ENCODE measurements at regions not wholly inside any gene's neighbourhood (a gene's known extent, or its start where the extent isn't known, plus 50 kb on each side); places are given as distances from the start of the nearest gene placed in this dataset.

- no peak overlapping the region for H2AFZ ChIP-seq (ENCODE audit: low read length)
- no peak overlapping the region for H3K27ac Mint-ChIP-seq
- no peak for DNase-seq
- no peak overlapping the region for H3K4me2 ChIP-seq (ENCODE audit: insufficient read depth, insufficient read length, low read length)
- no peak overlapping the region for H2AK5ac ChIP-seq (ENCODE audit: insufficient read length, low read length)
- H2BK5ac ChIP-seq (ENCODE audit: insufficient read length, low read length): no peak overlapping the region
- H3T11ph ChIP-seq (ENCODE audit: low read length): no peak overlapping the region
- no peak overlapping the region for H2BK120ac ChIP-seq (ENCODE audit: low read depth, low read length, poor library complexity, severe bottlenecking)
- TF ChIP-seq CTCF (conservative IDR thresholded peaks at IDR 0.05): no peak
- H3K23me2 ChIP-seq (ENCODE audit: insufficient read length, low read depth, low read length, poor library complexity, severe bottlenecking): no peaks in the 10 kb centered on the region
- no peak overlapping the region for H4K8ac ChIP-seq (replicated peaks; ENCODE audit: insufficient read length, low read depth, low read length)
- no CpG with 5 or more reads among the region's 8 CpGs for WGBS (ENCODE audit: extremely low coverage, insufficient read length, low lambda C conversion rate)
- no peaks in the 10 kb centered on the region for H4K20me1 ChIP-seq (ENCODE audit: control insufficient read depth, insufficient read depth, insufficient read length)
- peaks cover 0 to 3% (median 0%) of the 10 kb centered on the region in 3 experiments; a peak in 1 of 7 replicates for H3K36me3 Mint-ChIP-seq (ENCODE audit: insufficient read depth in 1 of 3, low read depth in 3 of 3)
- no peaks in the 10 kb centered on the region for H3K4me1 ChIP-seq (ENCODE audit: insufficient read depth, low read length)
- H3K4me3 Mint-ChIP-seq: no peak overlapping the region
- no peaks in the 10 kb centered on the region for H3K79me1 ChIP-seq (ENCODE audit: insufficient read depth, low read depth, low read length, poor library complexity, severe bottlenecking)
- H3K9ac ChIP-seq (ENCODE audit: extremely low read depth, insufficient read length, low read length): no peak overlapping the region
- H4K91ac ChIP-seq (ENCODE audit: insufficient read length, low read depth, low read length): no peak overlapping the region
- no peaks in the 10 kb centered on the region for H3K9me3 ChIP-seq (ENCODE audit: control insufficient read depth, low read depth, low read length)
- H3K56ac ChIP-seq (ENCODE audit: insufficient read length, low read depth, low read length): no peak overlapping the region
- no peak overlapping the region for H3K4ac ChIP-seq (ENCODE audit: low read depth, low read length)
- H3K23ac ChIP-seq (ENCODE audit: insufficient read length, low read depth, low read length): no peak overlapping the region
- H3K27me3 Mint-ChIP-seq (ENCODE audit: low read depth): no peaks in the 10 kb centered on the region
- H2BK12ac ChIP-seq (ENCODE audit: insufficient read length, low read depth, low read length): no peak overlapping the region
- peaks cover 4% of the 10 kb centered on the region in 2 experiments; a peak in 2 of 5 replicates for H3K9me3 Mint-ChIP-seq
- no peak overlapping the region for H2BK20ac ChIP-seq (ENCODE audit: low read depth, low read length, poor library complexity, severe bottlenecking)
- H3K14ac ChIP-seq (ENCODE audit: insufficient read depth, low read length): no peak overlapping the region
- H4K5ac ChIP-seq (ENCODE audit: insufficient read length, low read depth, low read length): no peak overlapping the region
- no peak overlapping the region for H3K18ac ChIP-seq (ENCODE audit: insufficient read length, low read depth, low read length)
- H3K4me1 Mint-ChIP-seq: peaks cover 0 to 2% of the 10 kb centered on the region in 2 experiments; a peak in 1 of 4 replicates
- H2BK15ac ChIP-seq (ENCODE audit: low read depth, low read length): no peak overlapping the region
- H3K27me3 ChIP-seq (ENCODE audit: insufficient read depth, low read length): no peaks in the 10 kb centered on the region
- H3K27ac ChIP-seq (ENCODE audit: insufficient read length, low read depth, low read length): no peak overlapping the region
- H3K79me2 ChIP-seq (ENCODE audit: insufficient read depth, low read length): no peaks in the 10 kb centered on the region
Observed at GRCh38 chr3:145649368-145649887, 511.6 kb downstream of the PLOD2 start.

Measured in H9 (cell line).